Glomerular visceral epithelial cell (primary cell): ENCODE measurements at regions not wholly inside any gene's neighbourhood (a gene's known extent, or its start where the extent isn't known, plus 50 kb on each side); places are given as distances from the start of the nearest gene placed in this dataset.

ENCODE experiments used
- DNase-seq: peaks from one replicate; pipeline ENCODE4 v3.0.0-alpha.2; 2016; ENCODE audit errors: extremely low spot score

DNA sequence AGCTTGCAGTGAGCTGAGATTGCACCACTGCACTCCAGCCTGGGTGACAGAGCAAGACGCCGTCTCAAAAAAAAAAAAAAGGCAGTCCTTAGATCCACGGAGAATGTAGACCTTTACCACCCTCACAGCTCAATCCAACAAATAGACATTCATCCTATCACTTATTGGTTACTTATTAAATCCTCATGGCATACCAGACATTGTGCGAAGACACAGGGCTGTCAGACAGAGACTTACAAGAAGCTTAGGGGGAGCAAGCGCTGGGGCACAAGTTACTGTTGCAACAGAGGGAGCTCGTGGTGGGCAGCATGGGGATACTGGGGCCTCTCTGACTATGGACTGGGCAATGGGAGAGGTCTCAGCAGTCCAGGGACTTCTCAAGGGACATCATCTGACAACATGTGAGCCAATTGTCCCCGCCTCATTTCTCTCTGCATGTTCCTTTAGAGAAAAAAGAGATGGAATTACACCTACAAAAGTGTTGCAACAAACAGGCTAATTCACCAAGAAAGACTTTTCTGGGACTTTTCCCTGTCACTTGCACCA is 82.8 kb upstream of the TNS3 start:
- DNase-seq = peak; percentile 86

DNA sequence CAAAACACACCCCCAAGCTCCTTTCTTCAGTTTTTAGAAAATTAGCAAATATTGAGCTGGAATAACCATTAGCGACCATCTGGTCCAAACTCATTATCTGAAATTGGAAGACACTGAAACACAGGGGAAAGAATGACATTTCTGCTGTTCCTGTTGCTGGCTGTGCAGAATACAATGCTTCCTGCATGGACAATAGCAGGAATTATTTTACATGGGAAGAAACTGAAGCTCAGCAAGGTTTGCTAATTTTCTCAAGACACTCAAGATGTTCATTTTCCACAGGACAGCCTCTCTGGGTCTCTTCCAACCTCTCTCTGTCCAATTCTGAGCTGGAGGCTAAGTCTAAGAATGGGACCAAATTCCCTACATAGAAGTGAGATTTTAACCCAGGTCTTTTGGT is 81.9 kb upstream of the TNS3 start:
- no peak for DNase-seq

DNA sequence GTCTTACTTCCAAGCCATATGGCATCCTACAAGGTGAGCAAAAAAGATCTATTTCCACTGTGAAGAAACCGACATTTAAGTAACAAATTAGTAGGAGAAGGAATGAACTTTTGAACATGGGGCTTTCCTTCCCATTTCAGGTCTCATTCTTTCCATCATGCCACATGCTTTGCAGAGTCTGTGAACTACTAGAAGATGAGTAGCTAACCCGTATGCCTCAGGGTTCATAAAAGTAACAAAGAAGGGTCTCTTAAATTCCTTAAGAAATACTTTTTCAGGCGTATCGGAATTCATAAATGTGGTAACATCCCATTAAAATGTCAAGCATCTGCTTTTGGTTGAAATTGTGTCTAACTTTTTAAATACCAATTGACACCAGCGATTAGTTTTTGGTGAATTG is 81.3 kb upstream of the TNS3 start:
- DNase-seq = no peak

DNA sequence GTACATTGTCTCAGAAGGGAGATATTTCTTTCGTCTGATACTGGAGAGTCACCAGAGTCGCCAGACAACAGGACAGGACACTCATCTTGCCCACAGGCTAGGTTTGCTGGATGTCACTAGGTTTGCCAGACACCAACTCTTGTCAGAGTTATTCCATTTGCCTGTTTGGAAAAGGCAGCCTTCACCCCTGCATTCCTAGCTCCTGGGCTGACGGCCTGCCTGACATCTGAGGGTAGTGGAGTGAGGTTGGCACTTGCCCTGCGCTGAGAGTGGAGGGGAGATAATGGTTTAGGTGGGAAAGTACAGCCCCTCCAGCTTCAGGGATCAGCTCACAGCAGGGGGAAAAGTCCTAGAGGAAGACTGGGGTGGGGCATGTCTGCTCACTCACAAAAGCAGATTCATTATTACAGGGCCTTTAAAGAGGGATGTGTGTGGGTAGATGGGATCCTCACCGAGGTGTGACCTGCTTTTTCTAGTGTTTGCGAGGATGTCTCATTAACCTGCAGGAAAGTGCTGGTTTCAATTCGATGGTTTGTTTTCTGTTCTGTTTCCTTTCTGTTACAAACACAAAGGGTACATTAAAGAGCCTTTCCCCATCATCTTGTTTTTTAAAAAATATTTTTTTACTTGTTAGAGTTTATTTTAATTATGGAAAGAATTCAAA is 79.3 kb upstream of the TNS3 start:
- DNase-seq = no peak

DNA sequence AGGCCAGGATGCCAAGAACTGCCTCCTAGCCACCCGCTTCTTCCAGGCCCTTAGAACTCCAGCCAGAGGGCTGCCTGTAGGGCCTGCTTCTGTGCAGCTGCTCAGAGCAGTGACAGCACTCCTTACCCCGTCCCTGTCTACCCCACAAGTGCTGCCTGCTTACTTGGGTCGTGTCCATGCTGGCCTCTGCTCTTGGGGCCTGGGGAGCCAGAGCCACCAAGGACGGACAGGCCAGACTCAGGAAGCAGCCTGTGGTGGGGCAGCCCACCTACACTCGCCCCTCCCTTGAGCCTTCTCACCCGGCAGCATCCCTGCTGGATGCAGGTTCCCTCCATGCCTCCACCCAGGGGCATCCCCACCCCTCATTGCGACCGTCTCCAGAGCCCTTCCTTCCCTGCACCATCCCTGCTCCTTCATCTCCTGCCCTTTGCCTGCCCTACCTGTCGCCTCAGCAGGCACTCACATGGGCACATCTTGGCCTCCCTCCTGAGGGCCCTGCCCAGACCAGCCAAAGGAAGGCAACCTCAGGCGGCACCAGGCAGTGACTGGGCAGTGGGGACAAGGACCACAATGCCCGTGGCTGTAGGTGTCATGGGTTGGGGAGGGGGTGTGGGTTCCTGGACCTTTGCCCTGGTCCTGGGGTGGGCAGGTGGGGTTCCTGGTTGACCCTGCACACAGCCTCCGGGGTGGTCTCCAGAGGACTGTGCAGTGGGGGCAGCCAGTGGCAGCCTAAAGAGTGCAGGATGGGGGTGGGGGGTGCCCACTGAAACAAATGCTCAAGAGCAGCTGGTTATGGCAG is 78.0 kb upstream of the TNS3 start:
- no peak for DNase-seq

DNA sequence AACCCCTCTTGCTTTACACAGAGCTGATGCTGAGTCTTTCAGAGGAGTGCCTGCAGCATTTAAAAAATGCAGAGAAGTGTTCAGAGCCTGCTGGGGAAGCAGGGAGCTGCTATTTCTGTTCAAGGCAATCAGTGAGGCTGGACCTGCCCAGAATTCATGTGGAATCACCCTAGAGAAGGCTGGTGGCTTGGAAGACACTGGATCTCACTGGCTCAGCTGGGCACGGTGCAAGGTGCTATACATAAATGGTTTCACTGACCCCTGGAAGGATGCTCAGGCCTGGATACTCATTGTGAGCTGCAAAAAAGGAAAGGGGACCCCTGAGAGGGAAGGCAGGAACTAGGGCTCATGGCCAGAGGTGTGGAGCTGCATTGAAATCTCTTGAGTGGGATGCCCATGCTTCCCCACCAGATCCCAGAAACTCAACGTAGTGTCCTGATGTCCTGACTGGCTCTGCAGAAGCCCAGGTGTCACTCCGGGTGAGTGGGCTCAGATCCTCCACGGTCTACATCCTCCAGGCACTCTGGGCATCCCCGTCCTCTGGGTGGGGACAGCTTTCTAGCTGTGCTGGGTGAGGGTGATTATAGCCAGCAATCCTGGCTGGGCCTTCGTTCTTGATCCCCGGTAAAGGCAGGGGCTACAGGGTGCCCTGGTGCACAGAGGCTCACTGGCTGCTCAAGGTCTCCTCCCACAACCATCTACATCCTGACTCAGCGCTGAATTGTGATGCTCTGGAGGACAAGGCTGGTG is 77.2 kb upstream of the TNS3 start:
- DNase-seq = no peak

DNA sequence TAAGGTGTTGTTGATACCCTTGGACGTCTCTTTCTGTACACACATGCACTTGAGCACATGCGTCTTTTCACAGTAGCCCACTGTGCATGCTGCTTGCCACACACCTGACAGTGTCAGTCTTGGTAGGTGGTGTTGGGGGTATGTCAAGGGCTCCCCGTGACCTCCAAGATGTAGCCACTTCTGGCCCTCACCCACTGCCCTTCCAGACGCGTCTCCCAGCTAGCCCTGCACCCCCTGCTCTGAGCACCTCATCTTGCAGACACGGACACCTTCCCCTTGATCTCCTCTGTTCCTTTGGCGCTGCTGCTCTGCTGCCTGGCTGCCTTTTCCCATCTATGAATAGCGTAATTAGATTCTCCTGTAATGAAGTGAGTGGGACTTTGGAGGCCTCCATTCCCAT is 75.2 kb upstream of the TNS3 start:
- no peak for DNase-seq

DNA sequence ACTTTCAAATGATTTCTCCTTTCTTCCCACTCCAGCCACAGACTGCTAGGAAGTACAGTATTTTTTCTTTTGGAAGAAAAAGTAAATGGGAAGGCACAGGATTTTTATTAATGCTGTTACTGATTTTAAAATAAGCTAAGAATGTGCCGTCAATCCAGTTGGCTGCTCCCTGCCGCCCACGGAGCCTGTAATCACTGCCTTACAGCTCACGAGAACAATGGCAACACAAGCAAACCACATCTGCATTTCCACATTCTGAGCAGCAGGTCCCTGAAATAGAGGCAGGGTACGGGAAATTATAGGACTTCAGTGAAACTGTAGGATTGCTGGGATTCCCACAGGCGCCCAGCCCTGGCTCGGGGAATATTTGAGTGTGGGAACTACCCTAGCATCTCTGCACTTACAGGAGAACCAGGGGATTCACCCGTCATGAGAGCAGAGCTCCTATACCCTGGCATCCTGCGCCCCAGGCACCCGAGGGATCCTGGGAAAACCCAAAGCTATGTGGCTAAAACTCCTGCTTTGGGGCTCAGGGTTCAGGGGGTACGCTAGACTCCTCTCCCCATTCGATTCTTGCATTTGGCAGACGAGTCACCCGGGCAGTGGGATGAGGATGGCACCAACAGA is 72.9 kb upstream of the TNS3 start:
- DNase-seq = no peak

DNA sequence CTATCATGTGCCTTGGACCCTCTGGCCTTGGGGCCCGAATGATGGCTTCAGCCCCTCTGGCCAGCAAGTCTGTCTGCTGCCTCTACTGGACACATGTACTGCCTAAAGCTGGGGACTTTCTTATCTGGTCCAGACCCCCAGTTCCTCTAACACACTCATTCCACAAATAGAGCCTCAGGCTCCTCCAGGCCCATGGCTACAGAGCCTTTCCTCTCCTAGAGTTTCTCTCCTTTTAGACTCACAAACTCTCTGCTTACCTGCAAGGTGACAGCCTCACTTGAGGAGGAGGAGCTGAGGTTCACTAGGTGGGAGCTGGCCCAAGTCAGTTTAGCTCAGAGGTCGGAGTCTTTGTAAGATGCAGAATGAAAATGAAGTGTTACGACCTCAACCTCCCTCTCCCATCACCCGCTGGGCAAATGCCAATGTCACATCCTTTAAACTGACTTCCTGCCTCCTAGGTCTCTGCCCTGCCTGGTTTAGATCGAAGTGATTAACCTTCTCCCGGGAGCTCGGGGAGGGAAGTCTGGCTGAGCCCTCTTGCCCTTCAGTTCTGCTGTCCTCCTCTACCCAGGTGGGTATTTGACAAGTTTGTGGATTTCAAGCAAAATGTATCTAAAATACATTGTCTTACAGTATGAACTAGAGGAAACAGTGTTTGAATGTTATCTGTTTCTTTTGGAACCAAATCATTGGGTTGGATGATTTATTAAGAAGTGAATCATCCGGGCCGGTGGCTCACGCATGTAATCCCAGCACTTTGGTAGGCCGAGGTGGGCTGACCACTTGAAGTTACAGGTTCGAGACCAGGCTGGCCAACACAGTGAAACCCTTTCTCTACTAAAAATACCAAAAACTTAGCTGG is 71.9 kb upstream of the TNS3 start:
- peak; percentile 72 for DNase-seq

DNA sequence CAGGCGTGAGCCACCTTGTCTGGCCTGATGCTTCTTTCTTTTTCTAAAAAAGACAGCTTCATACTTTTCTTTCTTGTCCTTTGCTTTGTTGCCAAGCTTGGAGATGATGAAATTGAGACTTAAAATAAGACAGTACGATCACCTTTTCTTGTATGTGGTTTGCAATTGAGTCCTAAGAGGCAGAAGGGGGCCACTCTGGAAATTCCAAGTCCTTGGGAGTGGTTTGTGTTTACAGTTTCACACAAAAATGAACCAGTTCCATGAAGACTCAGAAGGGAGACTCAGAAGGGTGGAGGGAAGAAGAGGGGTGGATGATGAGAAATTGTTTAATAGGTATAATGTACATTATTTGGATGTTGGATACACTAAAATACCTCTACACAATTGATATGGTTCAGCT is 70.7 kb upstream of the TNS3 start:
- DNase-seq = no peak

DNA sequence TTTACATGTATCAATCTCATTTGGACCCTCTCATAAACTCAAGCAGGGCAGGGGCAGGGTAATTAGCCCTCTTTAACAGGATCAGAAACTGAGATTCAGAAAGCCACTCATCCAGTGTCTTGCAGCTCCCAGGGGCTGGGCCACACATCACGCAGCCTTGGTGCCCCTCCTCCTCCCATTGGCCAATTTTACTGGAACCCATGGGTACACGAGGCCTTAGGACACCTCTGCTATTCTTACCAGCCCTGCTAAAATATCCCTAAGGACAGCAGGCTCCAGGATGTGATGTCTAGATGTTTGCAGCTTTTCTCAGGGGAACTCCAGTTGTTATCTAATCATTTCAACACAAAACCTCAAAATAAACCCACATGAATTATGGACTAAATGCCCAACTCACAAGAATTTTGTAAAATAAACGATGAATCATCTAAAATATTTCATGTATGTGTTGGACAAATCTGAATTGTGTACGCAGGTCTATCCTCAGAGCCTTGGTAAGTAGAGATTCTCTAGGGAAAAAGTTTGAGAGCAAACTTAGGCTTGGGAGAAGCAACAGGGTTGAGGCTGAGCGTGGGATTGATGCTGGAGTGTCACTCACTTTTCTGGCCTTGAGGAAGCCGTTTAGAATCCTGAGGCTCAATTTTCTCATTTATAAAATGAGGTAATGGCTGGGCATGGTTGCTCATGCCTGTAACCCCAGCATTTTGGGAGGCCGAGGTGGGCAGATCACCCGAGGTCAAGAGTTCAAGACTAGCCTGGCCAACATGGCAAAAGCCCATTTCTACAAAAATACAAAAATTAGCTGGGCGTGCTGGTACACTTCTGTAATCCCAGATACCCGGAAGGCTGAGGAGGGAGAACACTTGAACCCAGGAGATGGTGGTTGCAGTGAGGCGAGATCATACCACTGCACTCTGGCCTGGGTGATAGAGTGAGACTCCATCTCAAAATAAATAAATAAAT is 69.7 kb upstream of the TNS3 start:
- DNase-seq = peak; percentile 92

DNA sequence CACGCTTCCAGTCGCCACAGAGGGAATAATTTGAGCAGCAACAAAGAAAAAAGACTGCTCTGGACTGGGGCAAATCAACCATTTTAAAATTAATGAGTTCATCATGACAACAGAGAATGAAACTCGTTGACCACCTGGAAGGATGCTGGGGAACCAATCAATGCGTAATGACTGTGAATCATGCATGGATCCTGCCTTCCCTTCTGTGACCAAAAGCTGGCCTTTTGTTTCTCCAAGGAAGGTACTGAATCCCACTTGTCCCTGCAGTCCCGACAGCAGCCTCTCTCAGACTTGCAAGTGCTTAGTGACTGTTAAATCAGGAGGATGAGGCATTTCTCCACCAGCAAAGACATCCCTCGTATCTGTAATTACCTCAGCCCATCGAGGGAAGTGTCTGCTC is 68.0 kb upstream of the TNS3 start:
- DNase-seq = no peak

DNA sequence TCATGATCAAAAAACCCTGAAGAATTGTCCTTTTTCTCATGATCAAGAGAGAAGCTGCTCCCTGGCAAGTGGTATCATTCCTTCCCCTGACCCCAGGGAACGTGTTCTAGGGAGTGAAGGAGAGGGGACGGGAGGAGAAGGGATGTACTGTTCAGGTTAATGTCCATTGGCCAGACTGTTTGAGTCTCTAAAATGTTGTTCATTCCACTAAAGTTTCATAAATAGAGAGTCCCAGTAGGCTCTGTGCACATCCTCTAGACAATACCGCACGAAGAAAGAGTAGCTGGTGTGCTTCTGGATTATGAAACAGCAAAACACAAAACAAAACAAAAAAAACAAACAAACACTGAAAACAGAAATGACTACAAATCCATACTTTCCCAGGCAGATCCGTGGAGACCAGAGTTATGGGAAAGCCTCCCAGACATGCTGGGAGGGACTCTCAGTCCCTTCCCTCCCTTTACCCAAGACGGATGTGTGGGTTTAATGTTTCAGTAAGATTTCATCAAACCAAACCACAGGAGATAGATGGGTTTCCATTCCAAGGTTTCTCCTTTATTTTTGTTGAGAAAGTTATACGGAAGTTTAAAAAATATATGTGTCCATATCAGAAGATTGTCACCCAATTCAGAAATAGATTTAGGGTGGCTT is 66.5 kb upstream of the TNS3 start:
- DNase-seq = peak; percentile 40

DNA sequence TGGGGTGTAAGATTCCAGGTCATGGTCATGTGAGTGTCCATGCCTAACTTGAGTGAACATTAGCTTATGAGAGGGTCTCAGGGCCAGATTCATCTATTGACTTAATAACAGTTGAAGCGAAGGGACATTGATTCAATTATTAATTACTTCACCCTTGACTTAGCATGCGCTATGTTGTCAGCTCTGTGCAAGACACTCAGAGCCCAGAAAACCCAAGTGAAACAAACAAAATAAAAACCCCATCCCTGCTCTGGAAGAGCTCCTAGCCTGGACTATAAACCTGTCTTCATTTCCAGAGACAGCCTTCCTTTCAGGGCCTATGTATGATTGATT is 66.0 kb upstream of the TNS3 start:
- no peak for DNase-seq

DNA sequence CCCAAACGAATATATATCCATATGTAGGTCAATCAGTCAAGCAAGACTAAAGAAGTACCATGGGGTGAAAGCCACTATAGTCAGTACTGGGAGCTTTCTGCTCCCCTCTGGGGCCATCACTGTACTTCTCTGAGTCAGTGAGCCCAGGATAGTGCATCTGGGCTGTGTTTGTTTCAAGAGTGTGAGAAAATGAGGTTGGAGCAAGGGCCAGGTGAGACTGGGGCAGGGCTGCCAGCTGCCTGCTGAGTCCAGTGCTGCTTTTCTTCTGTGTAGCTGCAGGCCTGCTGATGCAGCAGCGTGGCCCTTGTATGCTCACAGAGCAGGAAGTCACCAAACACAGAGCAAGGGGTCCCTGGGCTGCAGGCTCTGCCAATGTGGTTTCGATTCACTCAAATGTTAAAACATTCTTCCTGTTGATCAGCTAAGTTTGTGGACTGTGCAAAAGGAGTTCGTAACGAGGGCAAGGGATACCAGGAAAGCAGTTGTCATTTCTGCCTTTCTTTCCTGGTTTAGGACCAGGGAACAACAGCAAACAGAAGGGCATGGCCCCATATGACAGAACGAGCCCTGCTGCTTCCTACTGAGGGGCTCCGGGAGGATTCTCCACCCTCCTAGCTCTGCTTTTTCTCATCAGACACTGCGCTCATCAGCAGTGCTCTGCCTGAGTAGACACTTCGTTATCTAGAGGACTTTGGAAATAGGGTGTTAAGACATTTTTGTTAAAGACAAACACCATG is 65.4 kb upstream of the TNS3 start:
- DNase-seq = no peak

DNA sequence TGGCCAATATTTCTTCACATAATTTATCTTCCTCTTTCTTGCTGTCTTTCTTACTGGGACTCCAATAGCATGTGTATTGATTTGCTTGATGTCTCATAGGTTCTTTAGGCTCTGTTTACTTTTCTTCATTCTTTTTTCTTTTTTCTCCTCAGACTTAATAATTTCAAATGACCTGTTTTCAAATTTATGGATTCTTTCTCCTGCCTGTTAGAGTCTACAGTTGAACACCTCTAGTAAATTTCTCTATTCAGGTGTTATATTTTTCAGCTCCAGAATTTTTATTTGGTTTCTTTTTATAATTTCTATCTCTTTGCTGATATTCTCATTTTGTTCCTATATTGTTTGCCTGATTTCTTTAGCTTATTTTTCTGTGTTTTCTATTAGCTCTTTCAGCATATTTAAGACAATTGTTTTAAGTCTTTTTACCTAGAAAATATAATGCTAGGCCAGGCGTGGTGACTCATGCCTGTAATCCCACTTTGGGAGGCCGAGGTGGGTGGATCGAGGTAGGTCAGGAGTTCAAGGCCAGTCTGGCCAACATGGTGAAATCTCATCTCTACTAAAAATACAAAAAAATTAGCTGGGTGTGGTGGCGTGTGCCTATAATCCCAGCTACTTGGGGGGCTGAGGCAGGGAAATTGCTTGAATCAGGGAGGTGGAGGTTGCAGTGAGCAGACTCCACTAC is 61.9 kb upstream of the TNS3 start:
- DNase-seq = no peak

DNA sequence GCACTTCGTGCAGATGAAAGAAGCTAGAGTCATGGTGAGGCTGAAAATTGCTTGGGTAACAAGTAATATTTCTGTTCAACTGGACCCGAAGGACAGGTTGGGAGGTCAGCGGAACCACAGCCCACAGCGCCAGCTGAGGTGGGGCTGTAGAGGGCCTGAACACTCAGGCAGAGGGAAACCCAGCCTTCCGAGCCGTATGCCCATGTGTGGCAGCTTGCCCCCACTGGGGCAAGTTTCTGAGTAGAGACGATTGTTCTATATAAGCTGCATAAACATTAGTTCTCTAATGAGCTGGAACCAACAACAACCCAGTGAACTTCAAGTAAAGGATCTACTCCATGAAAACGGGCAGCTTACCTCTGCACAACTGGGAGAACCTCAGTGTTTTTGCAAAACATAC is 58.4 kb upstream of the TNS3 start:
- DNase-seq = no peak

DNA sequence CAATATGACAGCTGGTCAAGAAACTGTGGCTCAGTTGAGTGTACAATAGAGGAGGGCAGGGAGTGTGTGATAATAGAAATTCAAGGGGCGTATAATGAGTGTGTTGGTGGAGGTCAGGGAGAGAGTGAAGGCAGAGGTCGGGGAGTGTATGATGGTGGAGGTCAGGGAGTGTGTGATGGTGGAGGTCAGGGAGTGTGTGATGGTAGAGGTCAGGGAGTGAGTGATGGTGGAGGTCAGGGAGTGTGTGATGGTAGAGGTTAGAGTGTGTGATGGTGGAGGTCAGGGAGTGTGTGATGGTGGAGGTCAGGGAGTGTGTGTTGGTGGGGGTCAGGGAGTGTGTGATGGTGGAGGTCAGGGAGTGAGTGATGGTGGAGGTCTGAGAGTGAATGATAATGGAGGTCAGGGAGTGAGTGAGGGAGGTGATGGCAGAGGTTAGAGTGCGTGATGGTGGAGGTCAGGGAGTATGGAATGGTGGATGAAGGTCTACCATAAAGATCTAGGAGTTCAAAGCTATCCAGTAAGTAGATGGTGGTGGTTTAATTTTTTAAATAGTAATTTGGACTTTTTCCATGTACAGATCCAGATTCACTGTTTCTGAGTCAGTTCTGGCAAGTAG is 57.7 kb upstream of the TNS3 start:
- DNase-seq = no peak
